ENCODE measurements at regions not wholly inside any gene's neighbourhood (a gene's known extent, or its start where the extent isn't known, plus 50 kb on each side); places are given as distances from the start of the nearest gene placed in this dataset.

- no peak for DNase-seq (ENCODE audit: low read depth in 2 of 3, low spot score in 1 of 3)
Measured at GRCh38 chr17:71111934-71112333, 942.6 kb downstream of the KCNJ2 start.

- no peak for DNase-seq (ENCODE audit: low read depth in 2 of 3, low spot score in 1 of 3)
Measured at GRCh38 chr17:71113347-71113746, 944.0 kb downstream of the KCNJ2 start.

GRCh38 chr17:71114911-71115668, 945.8 kb downstream of the KCNJ2 start:
- no peak for DNase-seq (ENCODE audit: low read depth in 2 of 3, low spot score in 1 of 3)

GRCh38 chr17:71115669-71115972, 946.3 kb downstream of the KCNJ2 start:
- no peak for DNase-seq (ENCODE audit: low read depth in 2 of 3, low spot score in 1 of 3)

- DNase-seq (ENCODE audit: low read depth in 2 of 3, low spot score in 1 of 3), result no peak
Measured at GRCh38 chr17:71117466-71117865, 948.1 kb downstream of the KCNJ2 start.

- no peak for DNase-seq (ENCODE audit: low read depth in 2 of 3, low spot score in 1 of 3)
Measured at GRCh38 chr17:71118039-71118438, 948.7 kb downstream of the KCNJ2 start.

- DNase-seq (ENCODE audit: low read depth in 2 of 3, low spot score in 1 of 3), result no peak
Measured at GRCh38 chr17:71127416-71127815, 958.1 kb downstream of the KCNJ2 start.

- no peak for DNase-seq (ENCODE audit: low read depth in 2 of 3, low spot score in 1 of 3)
Measured at GRCh38 chr17:71142333-71142732, 973.0 kb downstream of the KCNJ2 start.

- DNase-seq (ENCODE audit: low read depth in 2 of 3, low spot score in 1 of 3), result no peak
Measured at GRCh38 chr17:71145486-71145885, 975.3 kb upstream of the SOX9 start.

GRCh38 chr17:71147906-71148305, 972.9 kb upstream of the SOX9 start:
- no peak for DNase-seq (ENCODE audit: low read depth in 2 of 3, low spot score in 1 of 3)

GRCh38 chr17:71149607-71150006, 971.2 kb upstream of the SOX9 start:
- no peak for DNase-seq (ENCODE audit: low read depth in 2 of 3, low spot score in 1 of 3)

- no peak for DNase-seq (ENCODE audit: low read depth in 2 of 3, low spot score in 1 of 3)
Measured at GRCh38 chr17:71157297-71157696, 963.5 kb upstream of the SOX9 start.

GRCh38 chr17:71158437-71158836, 962.4 kb upstream of the SOX9 start:
- no peak for DNase-seq (ENCODE audit: low read depth in 2 of 3, low spot score in 1 of 3)

GRCh38 chr17:71163121-71163812, 957.6 kb upstream of the SOX9 start:
- no peak for DNase-seq (ENCODE audit: low read depth in 2 of 3, low spot score in 1 of 3)

- no peak for DNase-seq (ENCODE audit: low read depth in 2 of 3, low spot score in 1 of 3)
Measured at GRCh38 chr17:71163813-71164122, 957.1 kb upstream of the SOX9 start.

GRCh38 chr17:71164561-71164960, 956.3 kb upstream of the SOX9 start:
- no peak for DNase-seq (ENCODE audit: low read depth in 2 of 3, low spot score in 1 of 3)

- DNase-seq (ENCODE audit: low read depth in 2 of 3, low spot score in 1 of 3), result no peak
Measured at GRCh38 chr17:71166311-71166710, 954.5 kb upstream of the SOX9 start.

- DNase-seq (ENCODE audit: low read depth in 2 of 3, low spot score in 1 of 3), result no peak
Measured at GRCh38 chr17:71168053-71168741, 952.6 kb upstream of the SOX9 start.

GRCh38 chr17:71170070-71170469, 950.8 kb upstream of the SOX9 start:
- no peak for DNase-seq (ENCODE audit: low read depth in 2 of 3, low spot score in 1 of 3)

- no peak for DNase-seq (ENCODE audit: low read depth in 2 of 3, low spot score in 1 of 3)
Measured at GRCh38 chr17:71171270-71171669, 949.5 kb upstream of the SOX9 start.

GRCh38 chr17:71173991-71174390, 946.8 kb upstream of the SOX9 start:
- no peak for DNase-seq (ENCODE audit: low read depth in 2 of 3, low spot score in 1 of 3)

GRCh38 chr17:71176331-71176730, 944.5 kb upstream of the SOX9 start:
- DNase-seq (ENCODE audit: low read depth in 2 of 3, low spot score in 1 of 3), result no peak
